ENCODE measurements at regions not wholly inside any gene's neighbourhood (a gene's known extent, or its start where the extent isn't known, plus 50 kb on each side); places are given as distances from the start of the nearest gene placed in this dataset.
"Not testable (repeated sequence)": the region's sequence is repeated elsewhere in the genome, so short reads cannot be mapped to it uniquely, and the experiment has no call there.

- H3K36me3 Mint-ChIP-seq (ENCODE audit: low read depth), result no peaks in the 10 kb centered on the region
- ATAC-seq (no peak), DNase-seq (no peak)
- intact Hi-C loops (cut with DNase I, micrococcal nuclease), result loop anchor here in 1 of 2 experiments (10.0 kb wide), 1 partner anchor 63 kb away; the partner anchor contains the start of gene SPIN4
- H3K4me3 Mint-ChIP-seq, result no peak overlapping the region
- no peaks in the 10 kb centered on the region for H3K27me3 Mint-ChIP-seq
- peaks cover 10% of the 10 kb centered on the region for H3K9me3 Mint-ChIP-seq (ENCODE audit: low read depth)
- ChIA-PET POLR2A (no interaction called here), CTCF (no interaction called here)
- H3K4me1 Mint-ChIP-seq, result no peaks in the 10 kb centered on the region
- no peak overlapping the region for H3K27ac Mint-ChIP-seq
Observed at GRCh38 chrX:63417649-63418048, 66.5 kb upstream of the SPIN4 start.

- POLR2A ChIA-PET; H3K27me3 Mint-ChIP-seq; H3K9me3 Mint-ChIP-seq (ENCODE audit: low read depth); H3K4me1 Mint-ChIP-seq; H3K36me3 Mint-ChIP-seq (ENCODE audit: low read depth); ATAC-seq; CTCF ChIA-PET; H3K4me3 Mint-ChIP-seq; DNase-seq; H3K27ac Mint-ChIP-seq: not testable (repeated sequence)
- intact Hi-C loops (cut with DNase I, micrococcal nuclease), result loop anchor here in 1 of 2 experiments (10.0 kb wide), 1 partner anchor 55 kb away; the partner anchor contains the start of gene SPIN4
Observed at GRCh38 chrX:63409934-63410333, 58.8 kb upstream of the SPIN4 start.

GRCh38 chrX:63408050-63408449 lies 56.9 kb upstream of the SPIN4 start:
- CTCF ChIA-PET, result no interaction called here
- no peaks in the 10 kb centered on the region for H3K4me1 Mint-ChIP-seq
- intact Hi-C loops (cut with DNase I, micrococcal nuclease), result no loop called here
- peaks cover 5% of the 10 kb centered on the region for H3K9me3 Mint-ChIP-seq (ENCODE audit: low read depth)
- no peak overlapping the region for H3K27ac Mint-ChIP-seq
- ATAC-seq, result no peak
- DNase-seq, result no peak
- no peak overlapping the region for H3K4me3 Mint-ChIP-seq
- H3K27me3 Mint-ChIP-seq, result no peaks in the 10 kb centered on the region
- POLR2A ChIA-PET, result no interaction called here
- no peaks in the 10 kb centered on the region for H3K36me3 Mint-ChIP-seq (ENCODE audit: low read depth)

- intact Hi-C loops (cut with DNase I, micrococcal nuclease), result loop anchor here in 1 of 2 experiments (5.0 kb wide), 1 partner anchor 88 kb away; no protein-coding TSS in a partner anchor
- H3K4me1 Mint-ChIP-seq, result no peaks in the 10 kb centered on the region
- ATAC-seq, result no peak
- POLR2A ChIA-PET, result no interaction called here
- no peak overlapping the region for H3K4me3 Mint-ChIP-seq
- H3K9me3 Mint-ChIP-seq (ENCODE audit: low read depth), result peaks cover 5% of the 10 kb centered on the region
- no peak overlapping the region for H3K27ac Mint-ChIP-seq
- CTCF ChIA-PET, result no interaction called here
- no peak for DNase-seq
- no peaks in the 10 kb centered on the region for H3K36me3 Mint-ChIP-seq (ENCODE audit: low read depth)
- no peaks in the 10 kb centered on the region for H3K27me3 Mint-ChIP-seq
Observed at GRCh38 chrX:63404332-63404731, 53.2 kb upstream of the SPIN4 start.

GRCh38 chrX:63402106-63402505 lies 51.0 kb upstream of the SPIN4 start:
- Mint-ChIP-seq H3K9me3 (ENCODE audit: low read depth) (peaks cover 5% of the 10 kb centered on the region), H3K27ac (no peak overlapping the region), H3K36me3 (ENCODE audit: low read depth) (no peaks in the 10 kb centered on the region), H3K27me3 (no peaks in the 10 kb centered on the region), H3K4me3 (no peak overlapping the region), H3K4me1 (no peaks in the 10 kb centered on the region)
- intact Hi-C loops (cut with DNase I, micrococcal nuclease), result loop anchor here in 1 of 2 experiments (5.0 kb wide), 1 partner anchor 90 kb away; no protein-coding TSS in a partner anchor
- no peak for ATAC-seq
- POLR2A ChIA-PET, result no interaction called here
- CTCF ChIA-PET, result no interaction called here
- DNase-seq, result no peak

Data from activated CD4-positive, alpha-beta T cell treated with anti-CD3 and anti-CD28 coated beads for 36 hours (primary cell).